Ectodermal cell (in vitro differentiated cells): ENCODE measurements at regions not wholly inside any gene's neighbourhood (a gene's known extent, or its start where the extent isn't known, plus 50 kb on each side); places are given as distances from the start of the nearest gene placed in this dataset.

Experiments used
- H3K27ac ChIP-seq: 2 replicates; pipeline ENCODE4 v1.7.0; 2013; ENCODE audit warnings: mild to moderate bottlenecking, low read depth, low read length; ENCODE audit not compliant: insufficient read depth, poor library complexity, severe bottlenecking
- H3K27me3 ChIP-seq: 2 replicates; pipeline ENCODE4 v1.7.0; 2013; ENCODE audit warnings: mild to moderate bottlenecking, low read length; ENCODE audit not compliant: insufficient read depth, control insufficient read depth, poor library complexity, severe bottlenecking
- H3K36me3 ChIP-seq: one replicate; pipeline ENCODE4 v1.7.0; 2013; ENCODE audit warnings: low read length; ENCODE audit not compliant: control insufficient read depth, insufficient read depth
- H3K4me1 ChIP-seq: one replicate; pipeline ENCODE4 v1.7.0; 2013; ENCODE audit warnings: low read length; ENCODE audit not compliant: control insufficient read depth, insufficient read depth
- H3K4me3 ChIP-seq: 2 replicates; pipeline ENCODE4 v1.7.0; 2013; ENCODE audit warnings: low read depth, low read length, control low read depth; ENCODE audit not compliant: insufficient read depth
- H3K9me3 ChIP-seq: 2 replicates; pipeline ENCODE4 v1.7.0; 2013; ENCODE audit warnings: mild to moderate bottlenecking, low read length, moderate library complexity; ENCODE audit not compliant: control insufficient read depth
- WGBS, 2 experiments: methylation state at CpG; one replicate each; pipeline ENCODE4 v1.1.7; 2013; ENCODE audit warnings: missing lambda C conversion rate in 2 of 2; 5-methylcytosine and 5-hydroxymethylcytosine counted together

- H3K27ac ChIP-seq: no peak overlapping the region
- H3K4me3 ChIP-seq: no peak overlapping the region
- no peaks in the 10 kb centered on the region for H3K36me3 ChIP-seq
- 85 to 91% methylated on average over 4 to 5 of the region's 5 CpGs for WGBS, 2 experiments
- no peaks in the 10 kb centered on the region for H3K27me3 ChIP-seq
- no peaks in the 10 kb centered on the region for H3K9me3 ChIP-seq
- H3K4me1 ChIP-seq: no peaks in the 10 kb centered on the region
Observed at GRCh38 chr18:70672581-70672980, 383.7 kb downstream of the SOCS6 start.

- no peaks in the 10 kb centered on the region for H3K27me3 ChIP-seq
- H3K9me3 ChIP-seq: no peaks in the 10 kb centered on the region
- no peaks in the 10 kb centered on the region for H3K36me3 ChIP-seq
- H3K4me3 ChIP-seq: no peak overlapping the region
- H3K27ac ChIP-seq: no peak overlapping the region
- no peaks in the 10 kb centered on the region for H3K4me1 ChIP-seq
- WGBS, 2 experiments: 82 to 85% methylated on average over 9 of the region's 9 CpGs
Observed at GRCh38 chr18:70671889-70672565, 383.2 kb downstream of the SOCS6 start.

GRCh38 chr18:70666936-70667335 is 378.1 kb downstream of the SOCS6 start:
- no peaks in the 10 kb centered on the region for H3K36me3 ChIP-seq
- peaks cover 10% of the 10 kb centered on the region for H3K9me3 ChIP-seq
- no peak overlapping the region for H3K27ac ChIP-seq
- H3K27me3 ChIP-seq: no peaks in the 10 kb centered on the region
- no peak overlapping the region for H3K4me3 ChIP-seq
- H3K4me1 ChIP-seq: no peaks in the 10 kb centered on the region

GRCh38 chr18:70663141-70663540 is 374.3 kb downstream of the SOCS6 start:
- H3K27me3 ChIP-seq: no peaks in the 10 kb centered on the region
- H3K4me3 ChIP-seq: no peak overlapping the region
- 86 to 94% methylated on average over 2 of the region's 2 CpGs for WGBS, 2 experiments
- no peaks in the 10 kb centered on the region for H3K4me1 ChIP-seq
- no peaks in the 10 kb centered on the region for H3K36me3 ChIP-seq
- H3K9me3 ChIP-seq: peaks cover 12% of the 10 kb centered on the region
- no peak overlapping the region for H3K27ac ChIP-seq

GRCh38 chr18:70662588-70662987 is 373.7 kb downstream of the SOCS6 start:
- Histone ChIP-seq H3K36me3 (no peaks in the 10 kb centered on the region), H3K9me3 (peaks cover 12% of the 10 kb centered on the region), H3K27me3 (no peaks in the 10 kb centered on the region), H3K4me1 (no peaks in the 10 kb centered on the region), H3K4me3 (no peak overlapping the region), H3K27ac (no peak overlapping the region)
- WGBS, 2 experiments: 81 to 82% methylated on average over 4 of the region's 4 CpGs

- H3K9me3 ChIP-seq: peaks cover 12% of the 10 kb centered on the region
- H3K4me1 ChIP-seq: no peaks in the 10 kb centered on the region
- 72 to 78% methylated on average over 12 of the region's 13 CpGs for WGBS, 2 experiments
- H3K27me3 ChIP-seq: no peaks in the 10 kb centered on the region
- no peaks in the 10 kb centered on the region for H3K36me3 ChIP-seq
- H3K27ac ChIP-seq: no peak overlapping the region
- H3K4me3 ChIP-seq: no peak overlapping the region
Observed at GRCh38 chr18:70659036-70659925, 370.4 kb downstream of the SOCS6 start.

GRCh38 chr18:70653671-70654070 is 364.8 kb downstream of the SOCS6 start:
- Histone ChIP-seq H3K4me3 (no peak overlapping the region), H3K4me1 (no peaks in the 10 kb centered on the region), H3K36me3 (no peaks in the 10 kb centered on the region), H3K27ac (no peak overlapping the region), H3K27me3 (no peaks in the 10 kb centered on the region), H3K9me3 (peaks cover 5% of the 10 kb centered on the region)

- peaks cover 3% of the 10 kb centered on the region for H3K9me3 ChIP-seq
- H3K4me3 ChIP-seq: no peak overlapping the region
- WGBS, 2 experiments: 88 to 92% methylated on average over 2 of the region's 2 CpGs
- H3K4me1 ChIP-seq: no peaks in the 10 kb centered on the region
- no peak overlapping the region for H3K27ac ChIP-seq
- no peaks in the 10 kb centered on the region for H3K27me3 ChIP-seq
- H3K36me3 ChIP-seq: no peaks in the 10 kb centered on the region
Observed at GRCh38 chr18:70650878-70651277, 362.0 kb downstream of the SOCS6 start.

GRCh38 chr18:70649683-70650082 is 360.8 kb downstream of the SOCS6 start:
- no peak overlapping the region for H3K27ac ChIP-seq
- no peaks in the 10 kb centered on the region for H3K36me3 ChIP-seq
- H3K4me1 ChIP-seq: no peaks in the 10 kb centered on the region
- no peaks in the 10 kb centered on the region for H3K27me3 ChIP-seq
- peaks cover 3% of the 10 kb centered on the region for H3K9me3 ChIP-seq
- WGBS, 2 experiments: 93 to 94% methylated on average over 7 of the region's 7 CpGs
- H3K4me3 ChIP-seq: no peak overlapping the region

- 83 to 87% methylated on average over 2 to 4 of the region's 5 CpGs for WGBS, 2 experiments
- Histone ChIP-seq H3K4me3 (no peak overlapping the region), H3K27me3 (no peaks in the 10 kb centered on the region), H3K4me1 (no peaks in the 10 kb centered on the region), H3K36me3 (no peaks in the 10 kb centered on the region), H3K9me3 (peaks cover 3% of the 10 kb centered on the region), H3K27ac (no peak overlapping the region)
Observed at GRCh38 chr18:70645971-70646370, 357.1 kb downstream of the SOCS6 start.
